ENCODE measurements at regions not wholly inside any gene's neighbourhood (a gene's known extent, or its start where the extent isn't known, plus 50 kb on each side); places are given as distances from the start of the nearest gene placed in this dataset.

DNA sequence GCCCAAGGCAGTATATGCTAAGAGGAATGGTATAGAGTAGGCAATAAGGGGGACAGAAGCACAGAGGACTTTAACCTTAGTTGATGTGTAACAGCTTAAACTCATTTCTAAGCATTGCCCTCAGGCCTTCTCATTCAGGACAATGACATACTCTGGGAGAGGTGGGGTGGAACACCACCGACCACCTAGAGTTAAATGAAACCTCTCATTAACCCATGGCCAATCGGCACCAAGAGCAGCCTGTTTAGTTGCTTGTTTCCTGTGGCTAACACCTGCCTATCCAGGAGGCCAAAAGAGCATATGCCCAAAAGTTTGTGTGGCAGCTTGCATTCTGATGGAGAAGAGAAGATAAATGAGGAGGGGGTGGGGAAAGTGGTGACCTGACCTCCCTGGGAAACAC, 50.0 kb downstream of the PABIR2 start:
- no peak overlapping the region for H3K4me3 ChIP-seq
- peaks cover 11% of the 10 kb centered on the region for H3K4me1 ChIP-seq
- H3K27me3 ChIP-seq: no peaks in the 10 kb centered on the region
- no peak for DNase-seq
- H3K9me3 ChIP-seq (replicated peaks): no peaks in the 10 kb centered on the region
- H3K27ac ChIP-seq: no peak overlapping the region
- no peaks in the 10 kb centered on the region for H3K36me3 ChIP-seq

DNA sequence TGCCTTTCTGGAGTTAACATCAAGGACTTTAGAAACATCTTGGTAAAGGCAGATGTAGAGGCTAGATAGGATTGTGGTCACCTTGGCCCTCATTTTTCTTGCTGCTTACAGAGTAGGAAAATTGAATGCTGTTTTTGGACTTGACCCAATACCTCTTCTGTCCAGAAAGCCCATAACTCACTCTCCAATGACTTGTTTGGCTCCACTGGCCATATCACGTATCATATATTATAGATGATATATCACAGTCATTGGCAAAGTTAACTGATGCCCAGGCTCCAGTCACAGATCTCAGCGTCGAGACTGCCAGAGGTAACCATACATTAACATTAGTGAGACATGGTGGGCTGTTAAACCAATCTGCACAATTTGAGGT, 50.6 kb downstream of the PABIR2 start:
- Histone ChIP-seq H3K27ac (no peak overlapping the region), H3K9me3 (replicated peaks) (no peaks in the 10 kb centered on the region), H3K27me3 (no peaks in the 10 kb centered on the region), H3K36me3 (no peaks in the 10 kb centered on the region), H3K4me1 (peaks cover 8% of the 10 kb centered on the region; the same call in 1 of the 2 replicates), H3K4me3 (no peak overlapping the region)
- no peak for DNase-seq

GRCh38 chrX:134745636-134746409, 51.2 kb downstream of the PABIR2 start:
- Histone ChIP-seq H3K9me3 (replicated peaks) (no peaks in the 10 kb centered on the region), H3K27ac (no peak overlapping the region), H3K36me3 (no peaks in the 10 kb centered on the region), H3K4me1 (peaks cover 8% of the 10 kb centered on the region; the same call in 1 of the 2 replicates), H3K4me3 (no peak overlapping the region), H3K27me3 (no peaks in the 10 kb centered on the region)
- DNase-seq: no peak

DNA sequence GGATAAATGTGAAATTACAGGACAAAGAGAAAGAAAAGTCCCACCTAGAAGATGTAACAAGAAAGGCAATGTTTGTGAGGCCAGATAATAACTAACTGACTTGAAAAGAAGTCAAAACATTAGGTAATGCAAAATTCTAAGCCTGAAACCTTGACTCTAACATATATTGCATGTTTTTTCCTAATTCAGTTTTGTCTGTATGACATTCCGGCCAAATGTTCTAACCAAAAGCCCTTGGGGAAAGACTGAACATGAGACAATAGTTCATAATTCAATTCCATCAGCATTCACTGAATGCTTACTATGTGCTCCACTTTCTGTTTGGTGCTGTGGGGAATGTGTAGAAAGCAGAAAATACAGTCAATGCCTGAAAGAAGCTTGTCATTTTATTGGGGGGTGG, 53.9 kb downstream of the PABIR2 start:
- H3K27me3 ChIP-seq: no peaks in the 10 kb centered on the region
- H3K9me3 ChIP-seq (replicated peaks): no peaks in the 10 kb centered on the region
- H3K4me1 ChIP-seq: peaks cover 20% of the 10 kb centered on the region
- H3K36me3 ChIP-seq: no peaks in the 10 kb centered on the region
- no peak for DNase-seq
- H3K27ac ChIP-seq: no peak overlapping the region
- H3K4me3 ChIP-seq: no peak overlapping the region

- Histone ChIP-seq H3K4me1 (peaks cover 24% of the 10 kb centered on the region), H3K36me3 (no peaks in the 10 kb centered on the region), H3K27me3 (no peaks in the 10 kb centered on the region), H3K27ac (no peak overlapping the region), H3K4me3 (no peak overlapping the region), H3K9me3 (replicated peaks) (no peaks in the 10 kb centered on the region)
- DNase-seq: no peak
These were observed 54.4 kb downstream of the PABIR2 start for GRCh38 chrX:134742573-134742972.

DNA sequence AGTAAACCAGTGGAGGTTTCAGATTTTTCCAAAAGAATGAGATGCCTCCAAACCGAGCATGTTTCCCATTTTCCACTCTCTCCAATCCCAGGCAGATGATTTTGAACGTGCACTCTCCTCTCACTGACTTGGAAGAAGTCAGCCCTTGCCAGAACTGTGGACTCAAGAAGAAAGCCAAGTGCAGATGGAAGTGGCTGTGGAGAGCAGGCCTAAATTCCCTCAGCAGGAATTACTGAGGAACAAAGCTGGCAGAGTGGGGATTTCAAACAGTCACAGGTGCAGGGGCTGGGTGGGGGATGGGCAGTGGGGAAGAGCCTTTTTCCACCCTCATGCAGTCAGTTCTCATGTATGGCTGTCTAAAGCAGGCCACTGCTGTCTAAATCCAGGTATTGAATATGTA, 55.3 kb downstream of the PABIR2 start:
- H3K27me3 ChIP-seq: no peaks in the 10 kb centered on the region
- H3K4me3 ChIP-seq: no peak overlapping the region
- no peaks in the 10 kb centered on the region for H3K36me3 ChIP-seq
- H3K27ac ChIP-seq: no peak overlapping the region
- no peaks in the 10 kb centered on the region for H3K9me3 ChIP-seq (replicated peaks)
- DNase-seq: peak; percentile 25 to 58
- H3K4me1 ChIP-seq: peaks cover 32% of the 10 kb centered on the region

- H3K9me3 ChIP-seq (replicated peaks): no peaks in the 10 kb centered on the region
- no peak overlapping the region for H3K4me3 ChIP-seq
- no peaks in the 10 kb centered on the region for H3K27me3 ChIP-seq
- peak in 1 of 2 experiments; percentile 38 for DNase-seq
- no peak overlapping the region for H3K27ac ChIP-seq
- H3K36me3 ChIP-seq: no peaks in the 10 kb centered on the region
- H3K4me1 ChIP-seq: peaks cover 58% of the 10 kb centered on the region
These were observed 57.8 kb downstream of the PABIR2 start for GRCh38 chrX:134738986-134739740.

DNA sequence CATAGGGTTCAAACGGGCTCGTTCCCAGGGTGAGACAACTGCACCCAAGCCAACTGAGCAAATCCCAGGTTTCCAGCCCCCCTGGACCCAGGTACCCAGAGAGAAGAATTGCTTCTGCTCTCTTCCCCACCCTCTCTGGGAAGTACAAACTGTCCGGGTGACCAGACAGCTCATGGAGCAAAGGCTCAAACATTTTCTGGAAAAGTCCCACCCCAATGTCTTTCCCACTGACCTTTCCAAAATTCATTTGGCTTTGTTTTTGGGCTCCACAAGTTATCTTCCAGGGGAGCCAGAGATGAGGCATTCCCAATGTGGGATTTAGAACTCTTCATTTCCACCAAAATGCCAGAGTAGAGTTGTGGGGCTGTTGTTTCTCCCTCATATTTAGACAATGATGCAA, 58.6 kb downstream of the PABIR2 start:
- no peaks in the 10 kb centered on the region for H3K36me3 ChIP-seq
- H3K4me3 ChIP-seq: no peak overlapping the region
- H3K27ac ChIP-seq: no peak overlapping the region
- peaks cover 65% of the 10 kb centered on the region for H3K4me1 ChIP-seq
- no peak for DNase-seq
- H3K9me3 ChIP-seq (replicated peaks): no peaks in the 10 kb centered on the region
- H3K27me3 ChIP-seq: no peaks in the 10 kb centered on the region

DNA sequence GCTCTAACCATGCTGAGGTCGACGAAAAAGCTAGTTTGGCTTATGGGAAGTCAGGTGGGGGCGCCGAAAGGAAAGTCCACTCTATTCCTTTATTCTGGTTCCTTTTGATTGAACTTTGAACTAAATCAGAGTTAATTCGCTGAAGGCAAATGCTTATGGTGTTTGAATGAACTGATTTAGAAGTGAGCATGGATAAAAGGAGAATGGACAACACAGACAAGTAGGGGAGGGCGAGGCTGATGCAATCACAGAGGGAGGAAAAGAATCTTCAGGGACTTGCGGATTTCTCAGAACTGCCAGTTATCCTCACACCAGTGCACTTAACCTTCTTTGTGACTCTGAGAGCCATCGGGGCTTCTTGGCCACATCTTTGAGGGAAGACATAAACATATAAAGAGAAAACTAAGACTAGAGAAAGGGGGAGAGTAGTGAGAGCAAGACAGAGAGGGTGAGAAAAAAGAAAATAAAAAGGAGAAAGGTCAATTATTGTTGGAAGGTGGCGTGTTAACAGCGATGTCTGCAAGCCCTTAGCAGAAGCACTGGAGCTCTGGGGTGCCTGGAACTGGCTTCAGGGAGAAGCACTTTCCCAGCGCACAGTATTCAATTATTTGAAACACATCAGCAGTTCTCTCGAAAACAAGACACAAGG, 59.2 kb downstream of the PABIR2 start:
- H3K4me1 ChIP-seq: peaks cover 63% of the 10 kb centered on the region
- H3K27me3 ChIP-seq: no peaks in the 10 kb centered on the region
- H3K27ac ChIP-seq: peak overlapping the region; percentile 89
- no peaks in the 10 kb centered on the region for H3K36me3 ChIP-seq
- H3K4me3 ChIP-seq: no peak overlapping the region
- no peaks in the 10 kb centered on the region for H3K9me3 ChIP-seq (replicated peaks)
- DNase-seq: no peak

DNA sequence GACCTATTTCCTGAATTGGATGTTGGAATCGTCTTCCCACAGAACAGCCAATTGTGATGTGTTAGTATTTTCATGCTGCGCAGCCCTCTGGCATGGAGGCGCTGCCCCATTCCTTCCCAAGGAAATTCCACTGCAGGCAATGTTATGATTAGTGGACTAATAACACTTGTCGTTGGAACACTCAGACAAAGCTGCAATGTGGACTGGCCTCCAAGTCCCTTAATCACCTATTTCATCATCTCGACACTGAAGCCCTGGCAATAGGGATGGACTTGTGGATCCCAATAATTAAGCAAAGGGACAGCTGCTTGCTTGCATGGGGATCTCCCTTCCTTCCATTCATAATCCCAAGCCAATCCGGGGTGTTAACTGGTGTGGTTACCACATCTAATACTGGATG, 59.9 kb downstream of the PABIR2 start:
- H3K4me1 ChIP-seq: peaks cover 61% of the 10 kb centered on the region
- peak; percentile 59 to 79 for DNase-seq
- peak overlapping the region; percentile 89 for H3K27ac ChIP-seq
- no peaks in the 10 kb centered on the region for H3K27me3 ChIP-seq
- H3K4me3 ChIP-seq: no peak overlapping the region
- H3K36me3 ChIP-seq: no peaks in the 10 kb centered on the region
- H3K9me3 ChIP-seq (replicated peaks): no peaks in the 10 kb centered on the region

GRCh38 chrX:134736356-134736755, 60.6 kb downstream of the PABIR2 start:
- DNase-seq: peak; percentile 79 to 80
- Histone ChIP-seq H3K4me1 (peaks cover 61% of the 10 kb centered on the region), H3K9me3 (replicated peaks) (no peaks in the 10 kb centered on the region), H3K36me3 (no peaks in the 10 kb centered on the region), H3K27me3 (no peaks in the 10 kb centered on the region), H3K4me3 (no peak overlapping the region), H3K27ac (peak overlapping the region; percentile 89)

DNA sequence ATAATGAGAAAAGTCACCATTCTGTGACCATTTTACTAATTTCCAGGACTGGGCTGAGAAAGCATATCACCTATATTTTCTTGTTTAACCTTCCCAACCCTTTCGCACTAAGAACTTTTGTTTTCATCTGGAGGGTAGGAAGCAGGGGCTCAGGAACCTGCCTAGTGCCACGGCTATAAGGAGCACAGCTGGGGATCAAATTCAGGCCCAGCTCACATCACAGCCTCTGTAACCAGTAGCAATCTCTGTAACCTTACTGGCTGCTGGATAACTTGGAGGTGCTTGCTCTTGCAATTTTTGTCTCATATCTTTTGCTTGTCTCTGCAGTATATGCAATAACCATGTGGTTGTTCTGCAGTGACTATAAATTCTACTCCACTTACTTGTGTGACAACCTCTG, 62.0 kb downstream of the PABIR2 start:
- H3K9me3 ChIP-seq (replicated peaks): no peaks in the 10 kb centered on the region
- no peaks in the 10 kb centered on the region for H3K36me3 ChIP-seq
- H3K27me3 ChIP-seq: no peaks in the 10 kb centered on the region
- H3K4me3 ChIP-seq: no peak overlapping the region
- DNase-seq: peak; percentile 54 to 80
- H3K27ac ChIP-seq: peak overlapping the region; percentile 89
- peaks cover 61% of the 10 kb centered on the region for H3K4me1 ChIP-seq

DNA sequence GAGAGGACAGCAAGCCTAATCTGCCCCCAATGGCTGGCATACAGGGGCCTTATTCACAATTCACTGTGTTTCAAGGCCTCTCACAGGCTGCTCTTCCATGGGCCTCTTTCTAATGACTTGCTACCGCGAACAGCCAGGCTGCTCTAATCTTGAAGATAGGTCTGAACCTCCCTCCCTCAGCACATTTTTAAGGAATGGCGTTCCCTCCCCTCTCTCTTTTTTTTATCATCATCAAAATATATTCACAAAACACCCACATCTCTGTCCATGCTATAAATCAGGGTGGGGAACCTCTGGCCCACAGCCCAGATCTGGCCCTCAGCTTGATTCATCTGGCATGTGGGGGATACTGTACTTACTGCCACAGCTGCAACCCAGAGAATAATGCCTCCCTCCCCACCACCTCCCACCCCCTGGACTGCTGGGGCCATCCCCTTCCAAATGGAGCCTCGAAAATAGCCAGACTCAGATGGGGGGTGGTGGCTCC, 62.5 kb downstream of the PABIR2 start:
- Histone ChIP-seq H3K4me1 (peaks cover 59% of the 10 kb centered on the region), H3K27ac (peak overlapping the region; percentile 89), H3K27me3 (no peaks in the 10 kb centered on the region), H3K36me3 (no peaks in the 10 kb centered on the region), H3K4me3 (no peak overlapping the region), H3K9me3 (replicated peaks) (no peaks in the 10 kb centered on the region)
- peak; percentile 81 to 83 for DNase-seq

GRCh38 chrX:134733591-134733990, 63.4 kb downstream of the PABIR2 start:
- peak overlapping the region; percentile 89 for H3K27ac ChIP-seq
- no peak for DNase-seq
- H3K9me3 ChIP-seq (replicated peaks): no peaks in the 10 kb centered on the region
- no peak overlapping the region for H3K4me3 ChIP-seq
- H3K36me3 ChIP-seq: no peaks in the 10 kb centered on the region
- H3K27me3 ChIP-seq: no peaks in the 10 kb centered on the region
- H3K4me1 ChIP-seq: peaks cover 50% of the 10 kb centered on the region

DNA sequence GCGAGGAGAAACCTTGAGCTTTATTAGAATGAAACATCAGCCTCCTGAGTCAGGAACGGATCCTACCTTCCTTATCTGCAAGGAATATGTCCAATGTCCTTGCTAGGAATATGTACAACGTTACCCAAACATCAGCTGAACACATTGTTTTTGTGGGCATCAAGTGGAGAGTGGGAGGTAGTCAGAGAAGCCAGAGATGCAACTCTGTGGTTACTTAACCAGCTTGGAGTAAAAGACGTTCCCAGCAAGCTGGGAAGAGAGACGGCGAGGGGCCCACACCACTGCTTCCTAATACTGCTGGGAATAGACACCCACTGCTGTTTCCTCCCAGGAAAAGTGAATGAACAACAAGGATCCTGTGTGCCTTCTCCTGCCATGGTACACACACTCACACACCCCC, 64.3 kb downstream of the PABIR2 start:
- Histone ChIP-seq H3K4me1 (peaks cover 46% of the 10 kb centered on the region), H3K27ac (no peak overlapping the region), H3K27me3 (no peaks in the 10 kb centered on the region), H3K9me3 (replicated peaks) (no peaks in the 10 kb centered on the region), H3K36me3 (no peaks in the 10 kb centered on the region), H3K4me3 (no peak overlapping the region)
- DNase-seq: no peak
